ENCODE measurements at regions not wholly inside any gene's neighbourhood (a gene's known extent, or its start where the extent isn't known, plus 50 kb on each side); places are given as distances from the start of the nearest gene placed in this dataset.

GRCh38 chr1:199758626-199759255 is 268.8 kb upstream of the NR5A2 start:
- no peak for DNase-seq

GRCh38 chr1:199759268-199759730 is 268.2 kb upstream of the NR5A2 start:
- DNase-seq = no peak

- DNase-seq = no peak
These were observed 264.9 kb upstream of the NR5A2 start for GRCh38 chr1:199762572-199762971.

GRCh38 chr1:199766218-199766792 is 261.2 kb upstream of the NR5A2 start:
- no peak for DNase-seq

- no peak for DNase-seq
These were observed 259.8 kb upstream of the NR5A2 start for GRCh38 chr1:199767700-199768099.

GRCh38 chr1:199774433-199775089 is 252.9 kb upstream of the NR5A2 start:
- no peak for DNase-seq

GRCh38 chr1:199776768-199777497 is 250.6 kb upstream of the NR5A2 start:
- no peak for DNase-seq

- no peak for DNase-seq
These were observed 249.1 kb upstream of the NR5A2 start for GRCh38 chr1:199778324-199778955.

- DNase-seq = no peak
These were observed 247.4 kb upstream of the NR5A2 start for GRCh38 chr1:199780091-199780490.

- DNase-seq = no peak
These were observed 246.4 kb upstream of the NR5A2 start for GRCh38 chr1:199780948-199781670.

GRCh38 chr1:199784138-199784895 is 243.2 kb upstream of the NR5A2 start:
- no peak for DNase-seq

GRCh38 chr1:199786695-199787094 is 240.8 kb upstream of the NR5A2 start:
- DNase-seq = no peak

GRCh38 chr1:199789141-199789540 is 238.4 kb upstream of the NR5A2 start:
- no peak for DNase-seq

GRCh38 chr1:199791495-199791894 is 236.0 kb upstream of the NR5A2 start:
- DNase-seq = no peak

GRCh38 chr1:199792874-199793273 is 234.6 kb upstream of the NR5A2 start:
- no peak for DNase-seq

- no peak for DNase-seq
These were observed 233.2 kb upstream of the NR5A2 start for GRCh38 chr1:199794105-199794863.

- DNase-seq = no peak
These were observed 228.4 kb upstream of the NR5A2 start for GRCh38 chr1:199799116-199799515.

GRCh38 chr1:199804526-199804925 is 223.0 kb upstream of the NR5A2 start:
- no peak for DNase-seq

- no peak for DNase-seq
These were observed 219.2 kb upstream of the NR5A2 start for GRCh38 chr1:199808110-199808870.

GRCh38 chr1:199809311-199809710 is 218.2 kb upstream of the NR5A2 start:
- no peak for DNase-seq
